Posterior cingulate gyrus (tissue), 11 donors: ENCODE measurements at regions not wholly inside any gene's neighbourhood (a gene's known extent, or its start where the extent isn't known, plus 50 kb on each side); places are given as distances from the start of the nearest gene placed in this dataset.
"Not testable (repeated sequence)": the region's sequence is repeated elsewhere in the genome, so short reads cannot be mapped to it uniquely, and the experiment has no call there.

Source experiments
- DNase-seq, 10 donors: peaks; one replicate each; pipeline versions ENCODE4 v3.0.0 to v3.0.0-alpha.2; 2020 to 2021; ENCODE audit warnings: mixed read lengths in 3 of 10
- intact Hi-C: fragments of 100-400 bp; cut with DNase I; formaldehyde crosslinking; loops from one replicate; pipeline ENCODE4 v1.15.1; 2023

- intact Hi-C loops: no loop called here
- DNase-seq: no peak
Measured at GRCh38 chr17:51347851-51348584, 87.7 kb downstream of the UTP18 start.

GRCh38 chr17:51351080-51351479, 90.7 kb downstream of the UTP18 start:
- intact Hi-C loops: no loop called here
- no peak for DNase-seq

DNA sequence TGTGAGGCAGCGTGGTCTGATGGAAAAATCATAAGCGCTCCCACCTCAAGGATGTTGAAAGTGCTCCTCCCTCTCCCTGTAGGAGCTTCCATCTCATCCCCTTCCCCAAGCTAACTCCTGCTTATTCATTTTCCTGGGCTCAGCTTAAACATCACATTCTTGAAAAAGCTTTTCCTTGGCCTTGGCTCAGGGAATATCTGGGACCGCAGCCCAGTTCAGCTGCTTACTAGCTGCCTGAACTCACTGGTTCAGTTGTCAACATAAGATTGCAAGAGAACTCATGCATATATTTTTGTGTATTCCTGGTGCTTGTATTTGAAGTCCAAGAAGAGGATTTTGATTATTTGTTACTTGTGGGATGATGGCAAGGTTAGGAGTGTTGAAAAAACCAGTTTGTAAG, 91.5 kb downstream of the UTP18 start:
- intact Hi-C loops: no loop called here
- DNase-seq: peak; percentile 45 to 94 (median 65)

DNA sequence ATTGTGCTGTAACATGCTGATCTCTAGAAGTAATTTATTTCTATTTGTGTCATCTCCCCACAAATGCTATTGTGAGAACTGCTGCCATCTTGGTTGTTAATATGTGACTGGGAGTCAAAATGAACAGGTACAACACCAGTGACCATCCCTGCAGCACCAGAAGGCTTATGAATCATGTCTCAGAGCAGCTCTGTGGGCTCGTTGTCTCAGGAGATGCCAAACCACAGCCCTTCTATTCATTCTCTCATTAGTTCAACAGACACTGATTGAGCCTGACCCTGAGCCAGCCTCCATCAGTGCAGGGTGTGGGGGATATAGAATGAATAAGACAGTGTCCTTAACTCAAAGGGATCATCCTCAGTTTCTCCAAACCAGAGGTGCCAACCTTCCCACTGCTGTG, 92.5 kb downstream of the UTP18 start:
- intact Hi-C loops: no loop called here
- DNase-seq: no peak

DNA sequence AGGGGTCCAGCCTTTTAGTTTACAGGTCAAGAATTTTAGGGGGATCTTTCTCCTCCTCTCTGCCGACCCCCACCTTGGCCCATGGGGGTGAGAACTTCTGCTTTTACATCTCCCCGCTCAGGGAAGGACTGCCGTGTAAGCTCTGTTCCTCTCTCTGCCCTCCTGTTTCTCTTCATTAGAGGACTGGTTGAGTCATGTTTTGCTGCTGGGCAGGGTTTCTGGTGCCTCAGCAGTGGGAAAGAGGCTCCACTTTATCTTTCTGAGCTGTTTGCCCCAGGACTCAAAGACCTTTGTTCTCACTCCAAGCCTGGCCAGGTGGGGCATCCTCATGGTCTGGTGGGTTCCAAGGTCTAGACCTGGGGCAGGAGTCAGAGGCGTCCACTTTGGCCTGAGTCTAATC, 93.0 kb downstream of the UTP18 start:
- DNase-seq: no peak
- intact Hi-C loops: no loop called here

- intact Hi-C loops: no loop called here
- no peak for DNase-seq
Measured at GRCh38 chr17:51354936-51355335, 94.6 kb downstream of the UTP18 start.

DNA sequence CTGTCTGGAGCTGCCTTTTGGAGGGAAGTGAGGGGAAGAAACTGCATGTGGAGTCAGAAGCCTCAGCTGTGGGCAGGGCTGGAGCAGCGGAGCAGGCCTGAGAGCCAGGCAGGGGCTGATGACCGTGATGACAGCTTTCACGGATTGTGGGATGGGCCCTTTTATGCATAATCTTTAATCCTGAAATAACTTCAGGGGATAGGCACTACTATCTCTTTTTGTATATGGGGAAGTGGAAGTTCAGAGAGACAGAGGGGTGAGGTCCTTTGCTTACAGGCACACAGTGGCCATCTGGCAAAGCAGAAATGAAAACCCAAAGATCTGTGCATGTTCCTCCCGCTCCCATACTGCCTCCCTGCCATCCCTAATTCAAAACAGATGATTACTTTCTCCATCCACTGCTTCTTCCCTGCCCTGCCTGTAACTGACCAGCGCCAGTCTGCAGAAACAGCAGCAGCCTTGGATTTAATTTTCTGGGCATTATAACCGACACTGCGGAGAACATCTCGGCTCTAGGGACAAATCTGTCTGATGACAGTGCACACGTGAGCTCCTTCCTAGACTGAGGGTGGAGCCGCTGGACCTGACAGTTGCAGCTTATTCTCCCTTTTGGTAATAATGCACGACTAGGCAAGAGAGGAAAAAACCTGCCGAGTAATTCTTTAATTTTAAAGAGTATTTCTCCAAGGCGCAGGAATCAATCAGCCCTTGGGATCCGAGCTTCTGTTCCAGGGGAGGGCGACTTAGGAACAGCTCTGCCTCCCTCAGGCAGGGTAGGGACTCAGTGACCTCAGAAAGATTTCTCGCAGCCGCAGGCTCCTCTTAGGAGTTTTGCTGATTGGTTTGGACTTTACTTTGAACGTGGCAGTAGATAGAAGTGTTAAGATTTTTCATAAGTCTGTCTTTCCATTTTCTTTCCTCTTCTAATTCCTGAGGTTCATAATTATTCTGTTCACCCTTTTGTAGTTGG, 95.4 kb downstream of the UTP18 start:
- DNase-seq: no peak
- intact Hi-C loops: no loop called here

DNA sequence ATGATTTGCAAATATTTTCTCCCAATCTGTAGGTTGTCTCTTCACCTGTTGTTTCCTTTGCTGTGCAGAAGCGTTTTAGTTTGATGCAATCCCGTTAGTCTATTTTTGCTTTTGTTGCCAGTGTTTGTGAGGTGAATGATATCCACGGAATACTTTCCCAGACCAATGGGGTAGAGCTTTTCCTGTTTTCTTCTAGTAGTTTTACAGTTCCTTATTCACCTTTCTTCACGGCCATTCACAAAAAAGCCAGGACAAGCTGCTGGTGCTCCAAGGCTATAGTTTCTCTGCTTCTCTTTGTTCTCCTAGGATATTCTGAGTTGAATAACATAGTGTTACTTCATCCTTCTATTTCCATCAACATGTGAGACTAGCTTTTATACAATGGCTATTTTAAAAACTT, 98.7 kb downstream of the UTP18 start:
- intact Hi-C loops: no loop called here

DNA sequence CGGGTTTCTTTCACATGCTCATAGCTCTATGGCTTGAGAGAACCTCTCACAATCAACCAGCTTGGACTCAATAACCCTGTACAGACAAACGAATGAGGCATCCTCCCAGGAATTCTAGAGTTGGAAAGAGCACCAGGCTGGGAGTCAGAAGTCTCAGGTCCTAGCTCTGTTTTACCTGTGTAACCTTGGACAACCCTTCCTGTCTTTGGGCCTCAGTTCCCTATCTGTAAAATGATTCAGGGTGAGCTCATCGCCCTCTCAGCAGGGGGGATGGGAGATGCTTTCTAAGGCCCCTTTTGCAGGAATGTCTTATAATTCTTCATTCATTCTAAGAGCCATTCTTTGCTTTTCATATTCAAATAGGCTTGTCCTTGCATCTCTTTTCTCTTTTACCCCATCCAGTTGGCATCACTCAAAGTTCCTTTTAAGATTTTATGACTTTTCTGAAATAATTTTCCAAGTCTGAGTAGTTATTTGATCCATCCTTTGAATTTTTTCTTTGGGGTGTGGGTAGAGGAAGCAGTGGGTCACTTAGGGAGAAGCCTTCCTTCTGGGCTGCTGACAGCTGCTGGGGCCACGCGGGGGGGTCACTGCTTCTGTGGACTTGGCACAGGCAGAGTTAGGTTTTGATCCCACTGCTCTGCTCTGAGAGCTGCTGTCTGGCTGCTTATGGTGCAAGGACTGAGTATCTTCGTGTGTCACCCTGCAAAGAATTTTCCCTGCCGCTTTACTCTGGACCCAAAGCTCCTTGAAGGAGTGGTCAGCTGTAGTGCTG, 102.7 kb downstream of the UTP18 start:
- intact Hi-C loops: no loop called here
- peak; percentile 34 to 95 (median 60) for DNase-seq

More for the DNA sequence above, 98.7 kb downstream of the UTP18 start:
- no peak for DNase-seq

GRCh38 chr17:51365090-51365489, 104.7 kb downstream of the UTP18 start:
- intact Hi-C loops: no loop called here
- no peak for DNase-seq

- intact Hi-C loops: no loop called here
- no peak for DNase-seq
Measured at GRCh38 chr17:51366866-51367265, 106.5 kb downstream of the UTP18 start.

GRCh38 chr17:51367836-51368235, 107.5 kb downstream of the UTP18 start:
- DNase-seq, intact Hi-C loops: not testable (repeated sequence)

DNA sequence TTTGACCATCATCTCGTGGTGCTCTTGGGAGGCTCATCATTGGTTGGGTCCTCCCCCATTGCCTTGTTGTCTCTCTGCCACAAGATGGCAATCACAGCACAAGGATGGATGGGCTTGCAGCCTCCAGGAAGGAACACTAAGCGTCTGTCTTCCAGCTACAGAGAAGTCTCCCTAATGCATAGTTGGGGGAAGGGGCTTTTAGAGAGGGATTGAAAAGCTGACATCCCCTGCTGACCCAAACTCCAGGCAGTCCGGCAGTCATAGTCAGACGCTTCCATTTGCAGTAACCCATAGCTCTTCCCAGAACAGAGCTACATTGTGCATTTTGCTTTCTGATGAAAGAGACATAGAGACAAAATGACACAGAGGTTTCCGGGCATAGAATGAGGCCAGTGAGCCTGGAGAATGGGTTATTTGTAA, 111.4 kb downstream of the UTP18 start:
- peak; percentile 43 to 97 (median 74) for DNase-seq
- intact Hi-C loops: loop anchor here (1.0 to 10.0 kb wide), 5 partner anchors 133 to 733 kb away; no protein-coding TSS in a partner anchor

DNA sequence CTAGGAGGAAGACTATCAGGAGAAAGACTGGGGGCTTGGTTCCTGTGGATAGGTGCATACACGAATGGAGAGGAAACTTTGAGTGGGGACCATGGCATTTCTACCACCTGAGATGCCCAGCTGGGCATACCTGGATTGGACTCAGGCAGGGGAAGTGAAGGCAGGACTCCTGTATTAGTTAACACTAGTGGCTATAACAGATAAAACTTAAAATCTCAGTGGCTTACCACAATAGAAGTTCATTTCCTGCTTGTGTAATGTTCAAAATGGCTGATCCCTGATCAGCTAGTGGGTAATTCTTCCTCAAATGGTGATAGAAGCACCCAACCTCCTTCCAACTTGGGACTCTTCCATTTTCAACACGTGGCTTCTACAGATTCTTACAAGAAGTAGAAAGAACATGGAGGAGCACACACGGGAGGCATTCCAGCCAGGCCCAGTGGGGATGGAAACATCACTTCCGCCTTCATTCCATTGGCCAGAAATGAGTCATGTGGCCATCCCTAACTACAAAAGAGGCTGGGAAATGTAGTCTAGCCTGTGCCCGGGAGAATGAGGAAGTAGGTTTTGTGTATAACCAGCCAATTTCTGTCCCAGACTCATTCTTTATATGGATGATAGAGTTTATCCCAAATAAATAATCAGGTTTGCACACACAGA, 112.1 kb downstream of the UTP18 start:
- intact Hi-C loops: loop anchor here (1.0 to 10.0 kb wide), 4 partner anchors 132 to 732 kb away; no protein-coding TSS in a partner anchor
- DNase-seq: peak in 8 of 10 donors; percentile 36 to 94 (median 76)

GRCh38 chr17:51373489-51374152, 113.3 kb downstream of the UTP18 start:
- no peak for DNase-seq
- intact Hi-C loops: loop anchor here (5.0 to 10.0 kb wide), 3 partner anchors 131 to 731 kb away; no protein-coding TSS in a partner anchor

GRCh38 chr17:51374209-51374608, 113.9 kb downstream of the UTP18 start:
- DNase-seq: no peak
- intact Hi-C loops: loop anchor here (5.0 to 10.0 kb wide), 3 partner anchors 131 to 731 kb away; no protein-coding TSS in a partner anchor

DNA sequence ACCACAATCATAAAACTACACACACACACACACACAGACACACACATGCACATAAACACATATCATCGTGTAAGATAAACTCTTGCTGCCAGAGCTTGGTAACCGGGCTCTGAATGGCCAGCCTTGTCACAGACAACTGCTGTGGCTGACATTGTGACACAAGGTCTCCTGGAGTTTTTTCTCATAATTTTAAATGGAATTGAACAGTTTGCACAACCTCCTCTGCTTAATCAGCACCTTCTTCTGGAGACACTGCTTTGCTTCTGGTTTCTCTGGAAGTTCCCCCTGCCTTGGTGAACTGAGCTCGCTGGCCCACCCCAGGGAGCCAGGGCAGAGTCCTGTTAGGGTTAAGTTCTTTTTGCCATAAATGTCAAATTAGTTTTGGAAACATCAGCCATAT, 115.4 kb downstream of the UTP18 start:
- DNase-seq: no peak
- intact Hi-C loops: loop anchor here (10.0 kb wide), 2 partner anchors 129 to 729 kb away; no protein-coding TSS in a partner anchor

- intact Hi-C loops: loop anchor here (10.0 kb wide), 2 partner anchors 128 to 728 kb away; no protein-coding TSS in a partner anchor
- no peak for DNase-seq
Measured at GRCh38 chr17:51376739-51377138, 116.4 kb downstream of the UTP18 start.

- intact Hi-C loops: no loop called here
- DNase-seq: no peak
Measured at GRCh38 chr17:51381262-51381661, 120.9 kb downstream of the UTP18 start.
